ENCODE measurements at regions not wholly inside any gene's neighbourhood (a gene's known extent, or its start where the extent isn't known, plus 50 kb on each side); places are given as distances from the start of the nearest gene placed in this dataset.

DNA sequence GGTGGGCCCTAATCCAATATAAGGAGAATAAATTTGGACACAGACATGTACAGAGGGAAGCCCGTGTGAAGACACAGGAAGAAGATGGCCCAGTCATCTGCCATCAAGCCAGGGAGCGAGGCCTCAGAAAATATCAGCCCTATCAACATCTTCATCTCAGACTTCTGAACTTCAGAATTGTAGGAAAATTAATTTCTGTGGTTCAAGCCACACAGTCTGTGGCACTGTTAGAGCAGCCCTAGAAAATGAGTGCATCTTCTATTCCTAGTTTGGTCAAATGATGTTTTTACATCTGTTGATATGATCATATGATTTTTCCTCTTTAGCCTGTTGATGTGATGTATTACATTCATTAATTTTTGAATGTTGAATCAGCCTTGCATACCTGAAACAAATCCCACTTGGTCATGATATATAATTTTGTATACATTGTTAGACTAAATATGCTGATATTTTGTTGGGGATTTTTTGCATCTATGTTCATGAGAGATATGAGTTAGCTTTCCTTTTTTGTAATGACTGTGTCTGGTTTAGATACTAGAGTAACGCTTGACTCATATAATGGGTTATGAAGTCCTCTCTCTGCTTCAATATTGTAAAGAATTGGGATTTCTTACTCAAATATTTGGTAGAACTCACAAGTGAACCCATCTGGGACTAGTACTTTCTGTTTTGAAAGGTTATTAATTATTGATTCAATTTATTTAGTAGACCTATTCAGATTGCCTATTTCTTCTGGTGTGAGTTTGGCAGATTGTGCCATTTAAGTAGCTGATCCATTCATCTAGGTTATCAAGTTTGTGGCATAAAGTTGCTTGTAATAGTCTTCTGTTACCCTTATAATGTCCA is 451.4 kb downstream of the EIPR1 start:
- DNase-seq (no peak), ATAC-seq (no peak)

DNA sequence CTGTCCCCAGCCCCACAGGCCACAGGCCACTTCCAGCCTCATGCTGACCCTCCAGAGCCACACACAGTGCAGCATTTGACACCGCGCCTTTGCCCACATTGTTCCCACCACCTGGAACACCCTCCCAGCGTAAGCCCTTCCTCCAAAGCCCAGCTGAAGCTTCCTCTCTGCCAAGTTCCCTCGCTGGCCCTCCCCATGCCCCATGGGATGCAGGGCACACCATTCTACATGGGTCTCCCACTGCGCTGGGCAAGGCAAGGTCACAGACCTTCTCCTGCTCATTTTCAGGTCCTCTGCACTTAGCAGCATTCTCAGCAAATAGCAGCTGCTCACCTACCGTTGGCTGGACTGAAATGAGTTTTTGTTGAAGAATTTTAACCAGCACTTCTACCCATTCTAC is 455.5 kb downstream of the EIPR1 start:
- ATAC-seq (no peak), DNase-seq (no peak)

DNA sequence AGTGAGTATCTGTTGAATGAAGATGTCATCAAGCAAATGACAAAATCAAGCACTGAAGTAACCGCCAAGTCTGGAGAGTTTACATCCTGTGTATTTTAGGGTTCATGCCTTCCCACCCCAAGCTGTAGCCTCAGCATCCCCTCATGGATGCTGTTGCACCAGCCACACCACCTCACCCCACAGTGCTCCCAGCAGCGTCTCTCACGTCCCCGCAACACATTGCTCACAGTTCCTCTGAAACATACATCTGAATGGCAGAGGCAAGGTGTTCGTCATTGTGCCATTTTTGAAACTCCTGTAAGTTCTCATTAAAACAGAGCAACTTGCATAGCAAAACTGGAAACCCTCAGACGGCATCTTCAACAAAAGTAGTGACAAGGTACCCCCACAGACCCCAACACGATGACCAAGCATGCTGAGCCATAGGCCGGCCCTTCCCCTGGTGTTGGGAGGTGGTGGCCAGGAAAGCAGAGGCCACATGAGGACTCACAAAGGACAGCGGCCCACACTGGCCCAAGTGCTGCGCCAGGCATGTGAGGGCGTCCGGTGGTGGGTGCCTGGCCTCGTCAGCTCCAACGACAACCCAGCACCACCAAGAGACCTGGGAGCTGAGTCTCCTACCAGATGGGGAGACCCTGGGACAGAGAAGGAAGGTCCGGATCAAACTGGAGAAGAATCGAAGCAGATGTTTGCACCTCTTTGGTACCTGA is 456.5 kb downstream of the EIPR1 start:
- DNase-seq (no peak), ATAC-seq (no peak)

DNA sequence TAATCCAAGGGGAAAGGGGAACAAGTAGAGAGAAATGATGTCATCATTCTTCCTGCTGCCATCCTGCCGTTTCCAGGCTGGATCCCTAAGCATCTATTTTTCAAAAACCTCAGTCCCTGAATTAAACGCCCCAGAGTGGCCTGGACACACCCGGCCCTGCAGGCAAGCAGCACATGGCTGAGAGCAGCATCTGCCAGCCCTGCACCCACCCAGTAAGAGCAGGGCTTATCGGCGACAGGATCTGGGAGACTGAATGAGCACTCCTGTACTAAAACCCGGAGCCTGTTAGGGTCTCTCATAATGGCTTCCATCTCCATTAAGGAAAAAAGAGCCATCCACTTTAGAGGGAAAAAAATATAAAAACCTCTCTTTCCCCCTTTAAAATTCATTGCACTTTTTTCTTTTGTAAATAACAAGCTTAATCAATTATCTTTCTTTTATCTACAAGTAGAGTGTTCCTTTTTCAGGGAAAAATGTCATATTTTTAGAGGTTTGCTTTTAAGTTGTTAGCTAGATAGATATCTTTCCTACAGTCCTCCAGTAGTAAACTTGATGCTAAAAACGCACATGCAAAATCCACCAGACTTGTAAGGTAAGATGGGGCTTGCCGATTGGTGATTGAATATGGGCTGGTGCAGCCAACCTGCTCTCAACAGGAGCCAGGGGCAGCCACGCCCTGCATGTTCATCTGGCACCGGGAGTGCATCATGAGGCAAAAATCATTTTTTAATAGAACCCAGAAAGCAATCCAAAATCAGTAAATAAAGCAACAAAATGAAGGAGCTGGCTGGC is 457.8 kb downstream of the EIPR1 start:
- no peak for ATAC-seq

DNA sequence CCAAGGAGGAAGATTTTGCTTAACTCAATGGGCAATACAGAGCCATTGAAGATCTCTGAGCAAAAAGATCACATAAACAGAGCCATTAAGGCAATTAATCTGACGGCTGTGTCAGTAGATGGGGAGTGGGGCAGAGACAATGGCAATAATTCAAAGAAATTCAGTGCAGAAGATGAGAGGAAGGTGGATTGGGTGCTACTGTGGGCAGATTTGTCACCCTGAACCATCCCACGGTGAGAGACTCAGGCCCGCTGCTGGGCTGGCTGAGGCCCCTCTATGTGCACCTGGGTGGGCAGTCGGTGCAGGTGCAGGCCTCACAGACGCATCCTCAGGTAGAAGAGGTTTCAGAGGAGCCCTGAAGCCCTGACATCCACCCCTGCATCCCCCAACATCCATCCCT is 458.6 kb downstream of the EIPR1 start:
- ATAC-seq (no peak), DNase-seq (no peak)

More for the DNA sequence above, 457.8 kb downstream of the EIPR1 start:
- no peak for DNase-seq

DNA sequence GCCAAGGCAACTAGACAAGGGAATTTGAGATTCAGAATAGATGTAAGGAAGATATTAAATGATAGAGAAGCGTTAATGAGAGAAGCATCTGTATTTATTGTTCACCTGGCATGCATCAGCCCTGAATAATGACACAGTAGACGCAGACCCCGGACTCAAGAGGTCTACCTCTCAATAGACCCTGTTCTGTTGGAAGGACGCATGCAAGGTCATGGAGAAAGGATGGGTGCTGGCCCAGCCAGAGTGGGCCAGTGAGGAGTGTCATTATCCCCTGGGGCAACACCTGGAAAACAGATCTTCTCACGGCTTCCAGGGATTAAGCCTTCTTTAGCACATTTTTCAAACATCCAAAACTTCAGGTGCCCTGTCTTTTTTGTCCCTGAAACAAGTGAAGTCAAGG is 461.0 kb downstream of the EIPR1 start:
- ATAC-seq (no peak), DNase-seq (no peak)

DNA sequence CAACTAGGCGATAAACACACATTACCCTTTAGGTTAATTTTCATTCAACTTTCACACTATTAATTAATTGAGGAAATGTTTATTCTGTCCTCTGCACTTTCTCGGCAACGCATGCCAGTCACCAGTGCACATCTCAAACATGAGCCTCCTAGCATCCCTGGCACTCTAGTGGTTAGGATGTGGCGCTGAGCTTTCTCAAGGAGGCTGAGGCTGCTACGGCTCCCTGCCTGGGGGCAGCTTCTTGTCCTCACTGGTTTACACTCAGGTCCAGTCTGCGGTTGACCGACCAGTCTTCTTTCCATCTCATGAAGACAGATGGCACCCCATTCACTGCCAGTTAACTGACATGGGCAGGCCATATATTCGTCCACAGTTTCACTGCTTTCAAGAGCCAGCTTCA is 463.4 kb downstream of the EIPR1 start:
- no peak for ATAC-seq
- no peak for DNase-seq

DNA sequence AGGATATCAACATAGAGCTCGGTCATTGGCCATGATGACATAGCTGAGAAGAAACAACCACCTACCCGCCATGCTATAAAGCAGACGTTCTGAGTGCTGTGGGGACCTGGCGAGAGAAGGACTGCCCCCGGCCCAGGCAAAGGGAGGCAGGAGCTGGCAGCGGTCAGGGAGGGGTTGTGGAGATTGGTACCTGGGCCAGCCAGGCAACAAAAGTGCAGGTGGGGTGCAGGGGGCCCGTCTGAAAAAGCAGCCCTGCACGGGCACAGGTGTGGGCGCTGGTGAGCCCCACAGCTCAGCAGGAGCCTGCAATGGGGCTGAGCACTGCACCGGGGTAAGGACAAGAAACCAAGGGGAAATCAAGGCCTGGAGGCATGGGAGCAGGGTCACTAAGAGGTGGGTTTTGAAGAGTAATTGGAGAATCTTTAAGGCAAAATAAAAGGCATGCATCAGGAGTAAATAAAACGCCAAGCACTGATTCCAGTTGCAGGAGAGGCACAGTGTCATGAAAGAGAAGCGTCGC is 464.0 kb downstream of the EIPR1 start:
- DNase-seq (no peak), ATAC-seq (no peak)

DNA sequence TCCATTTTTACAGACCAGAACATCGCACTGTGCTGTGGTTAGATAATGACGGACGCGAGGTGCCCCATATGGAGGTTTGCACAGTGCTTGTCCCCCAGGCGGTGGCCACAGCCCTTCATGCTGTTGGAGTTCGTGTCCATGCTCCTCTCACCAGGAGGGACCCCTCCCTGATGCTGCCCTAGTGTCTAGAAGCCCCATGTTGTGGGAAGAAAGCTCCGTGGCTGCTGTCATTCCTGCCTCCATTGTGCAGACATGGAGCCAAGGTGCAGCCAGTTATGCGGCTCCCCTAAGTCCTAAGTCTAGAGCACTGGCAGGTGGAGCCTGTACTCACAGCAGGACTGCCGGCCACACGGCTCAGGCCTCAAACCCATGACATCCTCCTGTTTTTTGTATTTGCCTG is 464.9 kb downstream of the EIPR1 start:
- ATAC-seq = no peak

DNA sequence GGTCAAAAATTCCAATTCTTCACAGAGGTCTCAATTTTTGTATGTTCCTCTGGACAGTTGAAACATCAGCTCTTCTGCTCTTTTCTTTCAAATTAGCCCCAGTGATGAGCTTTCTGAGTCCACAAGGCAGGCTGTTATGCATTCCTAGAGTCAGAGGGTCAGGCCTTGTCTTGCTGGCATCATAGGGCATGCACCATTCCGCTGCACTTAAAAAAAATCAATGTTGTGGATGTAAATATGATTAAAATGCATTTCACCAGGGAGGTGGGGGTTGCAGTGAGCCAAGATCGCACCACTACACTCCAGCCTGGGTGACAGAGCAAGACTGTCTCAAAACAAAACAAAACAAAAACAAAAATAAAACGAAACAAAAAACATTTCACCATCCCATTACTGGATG is 465.3 kb downstream of the EIPR1 start:
- ATAC-seq (no peak), DNase-seq (no peak)

More for the DNA sequence above, 464.9 kb downstream of the EIPR1 start:
- no peak for DNase-seq

DNA sequence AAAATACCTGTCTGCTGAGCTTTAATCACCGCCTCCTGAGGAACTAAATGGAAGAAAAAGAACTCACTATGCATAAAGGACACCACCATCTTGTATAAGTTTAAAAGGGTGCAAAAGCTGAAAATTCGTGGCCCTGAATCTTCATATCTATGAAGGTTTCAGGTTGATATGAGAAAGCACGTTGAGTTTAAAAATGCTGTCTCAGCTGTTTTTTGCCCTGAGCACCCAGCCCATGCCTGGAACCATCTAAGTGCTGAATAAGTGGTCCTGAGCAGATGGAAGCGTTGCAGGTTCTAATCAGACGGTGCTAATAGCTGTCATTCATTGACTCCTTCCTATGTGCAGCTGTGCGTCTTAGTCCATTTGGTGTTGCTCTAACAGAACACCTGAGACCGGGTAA is 467.4 kb downstream of the EIPR1 start:
- no peak for ATAC-seq
- DNase-seq = no peak

DNA sequence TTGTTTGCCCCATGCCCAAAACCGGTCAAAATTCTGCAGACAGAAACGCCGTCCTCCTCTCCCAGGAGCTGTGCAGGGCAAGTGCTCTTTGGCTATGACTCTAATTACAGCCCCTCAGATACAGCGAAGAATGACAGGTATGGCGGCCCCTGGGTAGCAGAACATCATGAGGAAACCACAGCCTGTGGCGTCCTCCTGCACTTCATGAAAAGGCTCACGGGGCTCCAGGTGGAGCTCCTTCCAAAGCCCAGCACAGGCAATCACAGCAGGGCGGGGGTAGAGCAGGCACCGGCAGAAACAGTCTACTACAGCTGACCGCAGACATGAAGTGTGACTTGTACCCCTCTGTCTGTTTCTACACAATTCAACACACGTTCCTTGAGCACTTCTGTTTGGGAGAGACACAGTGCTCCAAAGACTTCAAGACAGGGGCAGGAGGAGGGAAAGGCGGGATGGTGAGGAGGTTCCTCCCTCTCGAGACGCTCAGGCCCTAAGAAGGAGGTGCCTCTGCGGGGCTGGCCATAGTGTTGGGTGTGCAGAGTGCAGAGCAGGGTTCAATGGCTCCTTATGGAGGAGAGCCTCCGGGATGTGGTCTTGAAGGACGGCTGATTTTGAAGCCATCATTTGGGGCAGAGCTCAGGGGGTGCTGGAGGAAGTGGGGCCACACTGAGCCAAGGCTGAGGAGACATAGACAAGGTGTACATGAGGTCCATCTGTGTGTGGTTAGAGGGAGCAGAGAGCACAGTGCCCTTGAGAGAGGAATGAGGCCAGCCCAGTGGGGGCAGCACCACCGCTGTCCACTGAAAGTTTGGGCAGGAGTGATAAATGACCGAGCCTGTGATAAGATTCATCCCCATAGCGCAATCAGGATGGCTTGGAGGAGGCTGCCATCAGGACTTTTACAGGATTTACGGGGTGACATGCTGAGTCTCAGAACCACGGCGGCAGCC is 468.3 kb downstream of the EIPR1 start:
- no peak for ATAC-seq
- no peak for DNase-seq

DNA sequence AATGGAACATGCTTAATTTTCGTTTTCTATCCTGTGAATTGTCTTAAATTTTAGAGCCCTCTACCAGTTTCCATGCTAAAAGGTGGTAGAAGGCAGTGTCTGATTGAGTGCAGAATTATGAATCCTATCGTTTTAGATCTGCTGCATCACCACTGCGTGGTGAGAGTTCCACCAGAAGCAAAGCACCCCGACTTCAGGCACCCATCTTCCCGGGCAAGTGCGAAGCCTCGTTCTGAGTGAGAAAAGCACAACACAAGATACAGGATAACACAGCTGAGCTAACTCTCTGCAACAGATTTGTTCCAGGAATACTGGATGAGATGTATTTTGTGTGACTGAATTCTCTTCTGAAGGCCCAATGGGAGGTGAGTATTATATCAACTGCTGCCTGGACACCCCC is 471.5 kb downstream of the EIPR1 start:
- no peak for ATAC-seq
- no peak for DNase-seq

DNA sequence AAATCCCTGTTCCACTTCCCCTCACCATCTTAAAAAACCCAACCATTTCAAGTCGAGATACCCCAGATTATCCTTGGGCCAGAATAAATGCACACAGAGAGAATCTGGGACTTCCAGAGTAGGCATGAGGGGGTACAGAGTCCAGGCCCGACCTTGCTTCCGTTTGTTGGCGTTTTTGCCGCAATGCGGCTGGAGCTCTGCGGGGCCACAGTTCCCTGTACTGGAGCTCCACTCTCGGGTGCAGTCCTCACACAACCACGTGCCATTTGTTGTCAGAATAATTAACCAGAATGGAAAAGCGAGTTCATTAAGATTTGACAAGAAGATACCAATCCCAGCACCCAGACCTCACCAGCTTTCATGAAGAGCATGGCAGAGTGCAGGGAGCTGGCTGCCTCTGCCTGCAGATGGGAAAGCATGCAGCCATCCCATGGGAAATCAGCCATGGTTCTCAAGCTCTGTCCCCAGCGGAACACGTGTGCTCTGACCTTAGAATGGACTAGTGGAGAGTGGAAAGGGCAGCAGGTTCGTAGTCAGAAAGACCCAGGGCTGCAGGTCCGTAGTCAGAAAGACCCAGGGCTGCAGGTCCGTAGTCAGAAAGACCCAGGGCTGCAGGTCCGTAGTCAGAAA is 472.8 kb downstream of the EIPR1 start:
- no peak for ATAC-seq
- no peak for DNase-seq

DNA sequence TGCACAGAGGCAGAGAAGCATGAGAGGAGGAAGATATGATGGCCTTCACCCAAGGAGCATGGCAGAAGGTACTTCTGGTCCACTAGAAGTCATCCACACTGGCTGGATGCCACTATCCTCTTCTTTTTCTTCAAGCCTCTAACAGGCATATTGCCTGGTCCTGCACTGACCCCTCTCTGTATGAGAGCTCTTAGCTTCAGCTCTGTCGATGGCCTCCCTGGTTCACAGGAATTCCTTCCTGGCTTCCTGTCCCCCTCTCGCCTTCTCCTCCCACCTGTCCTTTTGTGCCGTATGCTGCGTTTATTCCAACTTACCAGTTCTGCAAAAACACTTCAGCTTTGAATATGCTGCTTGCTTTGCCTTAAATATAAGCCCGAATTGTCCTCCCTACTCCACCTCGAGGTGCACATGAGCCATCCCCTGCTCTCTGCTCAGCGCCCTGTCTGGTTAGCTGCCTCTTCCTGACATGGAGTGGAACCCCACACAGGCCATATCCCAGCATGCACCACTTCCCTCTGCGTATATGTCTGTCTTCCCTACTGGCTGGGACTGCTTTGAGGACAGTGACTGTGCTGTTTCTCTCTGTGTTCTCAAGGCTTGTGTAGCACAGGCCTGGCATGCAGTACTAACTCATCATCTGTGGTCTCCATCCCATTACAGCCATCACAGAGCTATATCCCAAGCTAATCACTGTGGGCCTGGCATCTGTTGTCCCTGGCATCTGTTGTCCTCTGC is 474.9 kb downstream of the EIPR1 start:
- no peak for ATAC-seq

DNA sequence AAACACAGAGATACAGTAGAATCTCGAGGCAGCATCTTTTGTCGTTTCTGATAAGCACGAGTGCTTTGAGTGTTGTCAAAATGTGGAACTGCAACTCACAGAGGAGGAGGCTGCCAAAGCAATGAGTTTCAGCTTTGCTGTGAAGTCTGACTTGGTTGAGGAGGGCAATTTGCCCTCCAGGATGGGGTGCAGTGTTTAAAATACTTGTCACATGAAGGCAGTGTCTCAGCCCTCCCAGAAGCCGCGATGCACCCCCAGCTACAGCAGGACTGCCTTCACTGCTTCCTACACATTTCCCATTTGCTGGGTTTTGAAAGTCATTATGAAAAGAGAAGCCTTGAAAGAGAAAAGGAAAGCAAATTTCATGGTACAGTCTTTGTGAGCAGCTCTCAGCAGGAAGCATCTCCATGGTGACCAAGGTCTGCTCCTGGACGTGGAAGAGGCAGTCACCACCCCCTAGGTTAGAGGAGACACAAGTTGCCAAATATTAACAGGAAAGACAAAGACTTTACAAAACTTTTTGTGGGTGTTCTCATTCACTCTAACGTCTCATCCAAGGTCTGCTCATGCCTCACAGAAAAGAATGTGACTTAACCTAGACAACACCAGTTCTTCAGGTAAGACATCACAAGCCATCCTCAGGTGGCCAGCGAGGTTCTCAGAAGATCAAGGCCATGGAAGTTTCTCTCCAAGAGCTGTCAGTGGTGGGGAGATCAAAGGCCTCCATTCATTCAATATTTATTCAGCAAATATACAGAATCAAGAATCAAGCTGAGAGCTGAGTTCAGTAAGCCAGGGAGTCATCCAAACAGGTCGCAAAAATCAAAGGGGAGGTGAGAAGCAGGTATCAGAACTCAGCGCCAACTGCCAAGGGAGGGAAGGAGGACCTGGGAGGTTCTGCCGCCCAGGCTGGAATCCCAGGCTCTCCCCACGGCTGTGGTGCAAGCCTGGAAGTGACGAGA is 476.0 kb downstream of the EIPR1 start:
- peak; percentile 43 for ATAC-seq
- DNase-seq = no peak

More for the DNA sequence above, 474.9 kb downstream of the EIPR1 start:
- no peak for DNase-seq

DNA sequence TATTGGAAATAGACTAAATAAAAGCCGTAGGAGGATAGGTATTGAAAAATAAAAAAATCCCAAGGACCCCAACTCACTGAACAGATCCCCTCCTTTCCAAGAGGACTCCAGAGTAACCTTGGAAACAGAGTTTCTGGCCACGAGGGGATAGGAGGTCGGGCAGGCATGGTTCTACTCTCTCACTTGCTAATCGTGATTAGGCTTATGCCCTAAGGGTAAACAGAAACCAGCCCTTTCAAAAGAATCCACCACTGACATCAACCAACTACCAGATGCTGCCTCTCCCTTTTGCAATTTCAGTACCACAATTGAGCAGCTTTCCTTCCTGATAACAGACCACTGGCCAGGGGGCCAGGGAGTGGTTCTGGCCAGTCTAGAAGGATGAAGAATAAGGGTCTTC is 477.8 kb downstream of the EIPR1 start:
- ATAC-seq = no peak

DNA sequence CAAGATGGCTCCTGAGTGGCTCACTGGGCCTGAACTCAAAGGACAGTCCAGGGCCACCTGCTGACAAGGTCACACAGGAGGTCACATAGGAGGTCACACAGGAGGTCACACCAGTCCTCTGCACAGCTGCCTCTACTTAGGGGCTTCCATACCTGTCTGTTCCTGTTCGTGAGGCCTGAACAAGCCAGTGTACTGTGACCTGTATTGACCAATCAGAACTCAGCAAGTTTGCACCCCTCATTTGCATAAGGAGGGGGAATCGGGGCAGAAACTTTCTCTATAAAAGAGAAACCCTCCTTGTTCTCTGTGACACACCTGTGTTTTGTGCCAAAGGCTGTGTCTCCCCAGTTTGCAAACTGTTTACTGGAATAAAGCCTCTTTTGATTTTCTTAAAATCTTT is 478.9 kb downstream of the EIPR1 start:
- DNase-seq (no peak), ATAC-seq (no peak)

More for the DNA sequence above, 477.8 kb downstream of the EIPR1 start:
- DNase-seq = no peak

DNA sequence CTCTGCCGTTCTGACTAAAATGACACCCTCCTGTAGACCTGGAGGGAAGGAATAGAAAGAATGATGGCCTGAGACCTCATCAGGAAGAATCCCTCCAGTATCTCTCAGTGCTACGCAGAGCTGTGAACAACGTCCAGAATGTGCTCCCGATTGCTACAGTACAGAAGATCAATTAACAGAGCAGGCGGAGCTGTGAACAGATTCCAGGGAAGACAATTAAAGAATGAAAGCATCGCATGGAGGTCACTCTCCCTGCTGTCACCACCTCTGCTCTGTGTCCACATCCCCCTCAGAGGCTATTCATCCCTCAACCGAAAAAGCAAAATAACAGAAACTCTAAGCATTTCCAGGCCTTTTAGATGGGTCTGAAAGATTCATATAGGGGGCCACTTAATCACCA is 481.0 kb downstream of the EIPR1 start:
- DNase-seq (no peak), ATAC-seq (no peak)

All from stimulated activated naive CD8-positive, alpha-beta T cell treated with anti-CD3 and anti-CD28 coated beads, Interleukin-15, Interleukin-2, amounts not matched to agents 100 U/mL and 50 U/mL, for 24 hours (primary cell).